Tibial nerve (tissue), 3 donors: ENCODE measurements at regions not wholly inside any gene's neighbourhood (a gene's known extent, or its start where the extent isn't known, plus 50 kb on each side); places are given as distances from the start of the nearest gene placed in this dataset.

Experiments used
- POLR2A ChIP-seq, 2 donors: fragments of 450-650 bp; IDR thresholded peaks; one replicate each; pipeline ENCODE4 v1.6.1; 2017; ENCODE audit warnings: antibody characterized with exemption in 2 of 2, mild to moderate bottlenecking in 2 of 2, moderate library complexity in 2 of 2
- TF ChIP-seq, protein P1 (sequence below), 5 experiments: fragments of 200-600 bp in 3 of 5; fragments of 450-650 bp in 2 of 5; sonication (generic) in 3 of 5; IDR thresholded peaks; one replicate each; pipeline ENCODE4 v1.5.1; 2016 to 2019; ENCODE audit warnings: antibody characterized with exemption in 5 of 5, mild to moderate bottlenecking in 3 of 5, moderate library complexity in 2 of 5

- TF ChIP-seq POLR2A (IDR thresholded peaks at IDR 0.05) = no peak
- TF ChIP-seq, protein P1, sequence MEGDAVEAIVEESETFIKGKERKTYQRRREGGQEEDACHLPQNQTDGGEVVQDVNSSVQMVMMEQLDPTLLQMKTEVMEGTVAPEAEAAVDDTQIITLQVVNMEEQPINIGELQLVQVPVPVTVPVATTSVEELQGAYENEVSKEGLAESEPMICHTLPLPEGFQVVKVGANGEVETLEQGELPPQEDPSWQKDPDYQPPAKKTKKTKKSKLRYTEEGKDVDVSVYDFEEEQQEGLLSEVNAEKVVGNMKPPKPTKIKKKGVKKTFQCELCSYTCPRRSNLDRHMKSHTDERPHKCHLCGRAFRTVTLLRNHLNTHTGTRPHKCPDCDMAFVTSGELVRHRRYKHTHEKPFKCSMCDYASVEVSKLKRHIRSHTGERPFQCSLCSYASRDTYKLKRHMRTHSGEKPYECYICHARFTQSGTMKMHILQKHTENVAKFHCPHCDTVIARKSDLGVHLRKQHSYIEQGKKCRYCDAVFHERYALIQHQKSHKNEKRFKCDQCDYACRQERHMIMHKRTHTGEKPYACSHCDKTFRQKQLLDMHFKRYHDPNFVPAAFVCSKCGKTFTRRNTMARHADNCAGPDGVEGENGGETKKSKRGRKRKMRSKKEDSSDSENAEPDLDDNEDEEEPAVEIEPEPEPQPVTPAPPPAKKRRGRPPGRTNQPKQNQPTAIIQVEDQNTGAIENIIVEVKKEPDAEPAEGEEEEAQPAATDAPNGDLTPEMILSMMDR (IDR thresholded peaks at IDR 0.05) = no peak
Measured at GRCh38 chrX:120718969-120719368, 89.1 kb upstream of the C1GALT1C1 start.
